ENCODE measurements at regions not wholly inside any gene's neighbourhood (a gene's known extent, or its start where the extent isn't known, plus 50 kb on each side); places are given as distances from the start of the nearest gene placed in this dataset.
"Not testable (repeated sequence)": the region's sequence is repeated elsewhere in the genome, so short reads cannot be mapped to it uniquely, and the experiment has no call there.

GRCh38 chr9:65566018-65566417 is 109.7 kb upstream of the ZNG1E start:
- not testable (repeated sequence) for DNase-seq (ENCODE audit: low read depth); H3K4me3 ChIP-seq (ENCODE audit: low read depth, low read length)

GRCh38 chr9:65519018-65519417 is 156.7 kb upstream of the ZNG1E start:
- DNase-seq (ENCODE audit: low read depth); H3K4me3 ChIP-seq (ENCODE audit: low read depth, low read length): not testable (repeated sequence)

DNA sequence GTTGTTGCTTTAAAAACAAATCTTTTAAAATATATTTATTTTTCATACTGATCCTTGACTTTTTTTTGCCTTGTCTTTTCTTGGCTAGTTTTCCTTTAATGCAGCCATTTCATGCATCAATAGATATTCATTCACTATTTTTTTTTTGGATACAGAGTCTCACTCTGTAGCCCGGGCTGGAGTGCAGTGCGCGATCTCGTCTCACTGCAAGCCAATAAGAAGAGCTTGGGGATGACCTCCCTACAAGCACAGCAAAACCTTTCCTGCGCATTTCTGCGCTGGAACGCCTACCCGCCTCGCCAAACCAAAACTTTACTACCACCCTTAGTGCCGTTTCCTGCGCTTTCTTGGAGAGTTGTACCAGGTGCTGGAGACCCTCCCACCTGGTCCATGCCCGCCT is 161.3 kb upstream of the ZNG1E start:
- not testable (repeated sequence) for DNase-seq (ENCODE audit: low read depth); H3K4me3 ChIP-seq (ENCODE audit: low read depth, low read length)

DNA sequence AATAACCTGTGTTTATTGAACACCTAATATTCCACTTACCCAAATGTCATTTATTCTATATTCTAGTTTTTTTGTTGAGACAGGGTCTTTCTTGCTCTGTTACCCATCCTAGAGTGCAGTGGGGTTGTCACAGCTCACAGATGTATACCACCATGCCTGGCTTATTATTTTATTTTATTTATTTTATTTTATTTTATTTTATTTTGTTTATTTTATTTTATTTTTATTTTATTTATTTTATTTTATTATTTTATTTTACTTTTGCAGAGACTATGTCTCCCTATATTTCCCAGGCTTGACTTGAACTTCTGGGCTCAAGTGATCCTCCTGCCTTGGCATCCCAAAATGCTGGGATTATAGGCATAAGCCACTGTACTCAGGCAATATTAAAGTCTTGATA is 167.8 kb upstream of the ZNG1E start:
- DNase-seq (ENCODE audit: low read depth); H3K4me3 ChIP-seq (ENCODE audit: low read depth, low read length): not testable (repeated sequence)

- not testable (repeated sequence) for H3K4me3 ChIP-seq (ENCODE audit: low read depth, low read length); DNase-seq (ENCODE audit: low read depth)
Observed at GRCh38 chr9:65504686-65505085, 171.0 kb upstream of the ZNG1E start.

DNA sequence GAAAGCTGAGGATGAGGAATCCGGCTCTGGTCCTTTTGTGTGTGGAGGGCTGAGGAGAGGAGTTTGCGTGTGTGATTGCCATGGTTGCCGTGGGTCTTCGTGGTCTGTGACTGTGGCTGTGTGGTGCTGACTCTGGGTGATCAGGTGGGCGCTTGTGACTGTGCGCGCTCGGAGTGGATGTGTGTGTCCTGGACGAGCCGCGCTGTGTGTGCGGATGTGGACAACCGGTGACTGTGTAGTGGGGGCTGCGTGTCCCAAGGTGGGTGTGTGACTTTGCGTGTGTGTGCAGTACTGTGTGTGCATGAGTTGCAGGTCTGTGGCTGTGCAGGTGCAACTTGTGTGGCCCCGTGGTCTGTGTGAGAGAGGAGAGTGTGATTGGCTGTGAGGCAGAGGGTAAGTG is 172.0 kb upstream of the ZNG1E start:
- H3K4me3 ChIP-seq (ENCODE audit: low read depth, low read length); DNase-seq (ENCODE audit: low read depth): not testable (repeated sequence)

- not testable (repeated sequence) for H3K4me3 ChIP-seq (ENCODE audit: low read depth, low read length); DNase-seq (ENCODE audit: low read depth)
Observed at GRCh38 chr9:65482890-65483289, 192.8 kb upstream of the ZNG1E start.

GRCh38 chr9:65481291-65481690 is 194.4 kb upstream of the ZNG1E start:
- DNase-seq (ENCODE audit: low read depth); H3K4me3 ChIP-seq (ENCODE audit: low read depth, low read length): not testable (repeated sequence)

DNA sequence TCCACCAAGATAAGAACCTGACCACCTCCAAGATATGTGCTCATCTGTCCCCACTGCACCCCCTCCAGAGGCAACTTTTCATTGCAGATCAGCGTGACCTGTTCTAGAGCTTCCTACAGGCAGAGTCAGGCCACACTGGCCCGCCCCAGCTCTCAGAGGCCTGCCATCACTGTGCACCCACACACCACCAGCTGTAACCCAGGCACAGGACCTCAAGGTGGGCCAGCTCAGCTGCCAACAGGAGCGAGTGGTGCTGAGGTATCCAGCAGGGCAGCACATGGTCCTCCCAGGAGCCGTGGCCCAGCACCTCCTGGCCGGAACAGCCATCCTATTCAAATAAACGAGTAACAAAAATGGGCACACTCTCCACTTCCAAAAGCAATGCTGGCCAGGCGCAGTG is 189.9 kb upstream of the FOXD4L5 start:
- not testable (repeated sequence) for H3K4me3 ChIP-seq (ENCODE audit: low read depth, low read length); DNase-seq (ENCODE audit: low read depth)

GRCh38 chr9:65473059-65473822 is 188.2 kb upstream of the FOXD4L5 start:
- peak; percentile 1 for DNase-seq (ENCODE audit: low read depth)
- H3K4me3 ChIP-seq (ENCODE audit: low read depth, low read length) = not testable (repeated sequence)

DNA sequence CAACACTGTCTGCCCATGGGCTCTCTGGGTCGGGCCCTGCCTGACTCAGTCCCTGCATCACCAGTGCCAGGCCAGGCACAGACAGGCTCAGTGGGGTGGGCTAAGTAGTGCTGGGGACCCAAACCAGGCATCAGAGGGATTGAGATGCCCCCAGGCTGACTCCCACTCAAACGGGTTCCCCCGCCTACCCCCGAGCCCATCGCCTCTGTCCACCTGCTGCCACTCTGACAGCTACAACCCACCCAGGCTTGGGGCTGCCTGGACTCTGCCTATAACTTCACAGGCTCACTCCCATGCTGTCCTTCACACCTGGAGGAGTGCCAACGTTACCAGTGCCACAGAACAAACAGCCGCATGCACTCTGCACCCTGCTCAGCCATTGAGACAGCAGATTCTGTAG is 186.1 kb upstream of the FOXD4L5 start:
- not testable (repeated sequence) for DNase-seq (ENCODE audit: low read depth); H3K4me3 ChIP-seq (ENCODE audit: low read depth, low read length)

DNA sequence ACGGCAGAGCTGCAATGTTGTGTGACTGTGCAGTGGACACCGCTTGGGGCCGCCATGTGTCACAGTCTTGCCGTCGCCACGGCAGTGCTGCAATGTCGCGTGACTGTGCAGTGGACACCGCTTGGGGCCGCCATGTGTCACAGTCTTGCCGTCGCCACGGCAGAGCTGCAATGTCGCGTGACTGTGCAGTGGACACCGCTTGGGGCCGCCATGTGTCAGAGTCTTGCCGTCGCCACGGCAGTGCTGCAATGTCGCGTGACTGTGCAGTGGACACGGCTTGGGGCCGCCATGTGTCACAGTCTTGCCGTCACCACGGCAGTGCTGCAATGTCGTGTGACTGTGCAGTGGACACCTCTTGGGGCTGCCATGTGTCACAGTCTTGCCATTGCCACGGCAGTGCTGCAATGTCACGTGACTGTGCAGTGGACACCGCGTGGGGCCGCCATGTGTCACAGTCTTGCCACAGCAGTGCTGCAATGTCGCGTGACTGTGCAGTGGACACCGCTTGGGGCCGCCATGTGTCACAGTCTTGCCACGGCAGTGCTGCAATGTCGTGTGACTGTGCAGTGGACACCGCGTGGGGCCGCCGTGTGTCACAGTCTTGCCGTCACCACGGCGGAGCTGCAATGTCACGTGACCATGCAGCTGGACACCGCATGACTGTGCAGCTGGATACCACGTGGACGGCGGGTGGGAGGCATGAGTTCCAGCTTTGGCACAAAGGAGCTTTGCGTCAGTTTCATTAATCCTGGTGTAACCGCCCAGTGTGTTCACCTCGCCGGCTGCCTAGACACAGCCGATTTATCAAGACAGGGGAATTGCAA is 182.1 kb upstream of the FOXD4L5 start:
- H3K4me3 ChIP-seq (ENCODE audit: low read depth, low read length); DNase-seq (ENCODE audit: low read depth): not testable (repeated sequence)

- H3K4me3 ChIP-seq (ENCODE audit: low read depth, low read length); DNase-seq (ENCODE audit: low read depth): not testable (repeated sequence)
Observed at GRCh38 chr9:65465246-65465895, 180.4 kb upstream of the FOXD4L5 start.

- not testable (repeated sequence) for DNase-seq (ENCODE audit: low read depth); H3K4me3 ChIP-seq (ENCODE audit: low read depth, low read length)
Observed at GRCh38 chr9:65462476-65462875, 177.5 kb upstream of the FOXD4L5 start.
